DOHH2 (cell line): ENCODE measurements at regions not wholly inside any gene's neighbourhood (a gene's known extent, or its start where the extent isn't known, plus 50 kb on each side); places are given as distances from the start of the nearest gene placed in this dataset.

Experiments
- H3F3A ChIP-seq: fragments of 200-600 bp; sonication (generic), shearing (Covaris generic); 2 replicates; pipeline ENCODE4 v1.6.0; 2016; ENCODE audit warnings: antibody characterized with exemption, mild to moderate bottlenecking; ENCODE audit not compliant: control insufficient read depth, insufficient read depth
- H3K27ac ChIP-seq: fragments of 200-600 bp; sonication (generic); 2 replicates; pipeline ENCODE4 v1.5.1; 2014; ENCODE audit warnings: low read depth, mild to moderate bottlenecking, low read length, moderate library complexity
- H3K27me3 ChIP-seq: fragments of 200-600 bp; sonication (generic); 2 replicates; pipeline ENCODE4 v1.6.1; 2014; ENCODE audit warnings: mild to moderate bottlenecking, low read length, mixed read lengths; ENCODE audit not compliant: control insufficient read depth
- H3K36me3 ChIP-seq: fragments of 200-600 bp; sonication (generic); 2 replicates; pipeline ENCODE4 v1.6.1; 2014; ENCODE audit warnings: mild to moderate bottlenecking, low read length, moderate library complexity, mixed read lengths; ENCODE audit not compliant: control insufficient read depth
- H3K4me1 ChIP-seq: fragments of 200-600 bp; sonication (generic); 2 replicates; pipeline ENCODE4 v1.6.1; 2014; ENCODE audit warnings: mild to moderate bottlenecking, low read length, mixed read lengths; ENCODE audit not compliant: control insufficient read depth
- H3K4me2 ChIP-seq: fragments of 200-600 bp; sonication (generic); 2 replicates; pipeline ENCODE4 v1.6.0; 2014; ENCODE audit warnings: mild to moderate bottlenecking, low read length, moderate library complexity
- H3K4me3 ChIP-seq: fragments of 200-600 bp; sonication (generic); 2 replicates; pipeline ENCODE4 v1.5.1; 2014; ENCODE audit warnings: mild to moderate bottlenecking, low read length, mixed read lengths
- H3K79me2 ChIP-seq: fragments of 200-600 bp; sonication (generic); 2 replicates; pipeline ENCODE4 v1.6.1; 2014; ENCODE audit warnings: mild to moderate bottlenecking, low read length, mixed read lengths; ENCODE audit not compliant: control insufficient read depth
- H3K9me2 ChIP-seq: fragments of 200-600 bp; sonication (generic); replicated peaks from 2 replicates; pipeline ENCODE4 v1.6.1; 2014; ENCODE audit warnings: mild to moderate bottlenecking, low read length, mixed read lengths; ENCODE audit not compliant: control insufficient read depth
- H3K9me3 ChIP-seq: fragments of 200-600 bp; sonication (generic); 2 replicates; pipeline ENCODE4 v1.6.1; 2014; ENCODE audit warnings: antibody characterized with exemption, low read length, mixed read lengths; ENCODE audit not compliant: control insufficient read depth, insufficient read depth
- H4K20me1 ChIP-seq: fragments of 200-600 bp; sonication (generic); 2 replicates; pipeline ENCODE4 v1.6.0; 2014; ENCODE audit warnings: low read depth, mild to moderate bottlenecking, antibody characterized with exemption, low read length, moderate library complexity; ENCODE audit not compliant: control insufficient read depth, insufficient read depth
- EZH2phosphoT487 ChIP-seq: fragments of 200-600 bp; sonication (generic); IDR thresholded peaks from 2 replicates; pipeline ENCODE4 v1.6.1; 2017; ENCODE audit warnings: borderline replicate concordance, mild to moderate bottlenecking, antibody characterized with exemption, low read length, moderate library complexity, mixed read lengths
- TF ChIP-seq, protein P1 (sequence below): fragments of 200-600 bp; sonication (generic); IDR thresholded peaks from one replicate; pipeline ENCODE4 v1.5.1; 2014; ENCODE audit warnings: antibody characterized with exemption, mild to moderate bottlenecking, low read depth, low read length; ENCODE audit not compliant: poor library complexity, severe bottlenecking

GRCh38 chr1:219533280-219533679, 79.6 kb downstream of the ZC3H11B start:
- Histone ChIP-seq H3K79me2 (no peaks in the 10 kb centered on the region), H3K4me3 (no peak overlapping the region), H3K27me3 (no peaks in the 10 kb centered on the region), H3K9me3 (no peaks in the 10 kb centered on the region), H3F3A (no peaks in the 10 kb centered on the region), H3K36me3 (no peaks in the 10 kb centered on the region), H4K20me1 (no peaks in the 10 kb centered on the region), H3K27ac (no peak overlapping the region), H3K9me2 (no peaks in the 10 kb centered on the region), H3K4me2 (no peak overlapping the region), H3K4me1 (no peaks in the 10 kb centered on the region)
- no peak for TF ChIP-seq EZH2phosphoT487
- TF ChIP-seq, protein P1, sequence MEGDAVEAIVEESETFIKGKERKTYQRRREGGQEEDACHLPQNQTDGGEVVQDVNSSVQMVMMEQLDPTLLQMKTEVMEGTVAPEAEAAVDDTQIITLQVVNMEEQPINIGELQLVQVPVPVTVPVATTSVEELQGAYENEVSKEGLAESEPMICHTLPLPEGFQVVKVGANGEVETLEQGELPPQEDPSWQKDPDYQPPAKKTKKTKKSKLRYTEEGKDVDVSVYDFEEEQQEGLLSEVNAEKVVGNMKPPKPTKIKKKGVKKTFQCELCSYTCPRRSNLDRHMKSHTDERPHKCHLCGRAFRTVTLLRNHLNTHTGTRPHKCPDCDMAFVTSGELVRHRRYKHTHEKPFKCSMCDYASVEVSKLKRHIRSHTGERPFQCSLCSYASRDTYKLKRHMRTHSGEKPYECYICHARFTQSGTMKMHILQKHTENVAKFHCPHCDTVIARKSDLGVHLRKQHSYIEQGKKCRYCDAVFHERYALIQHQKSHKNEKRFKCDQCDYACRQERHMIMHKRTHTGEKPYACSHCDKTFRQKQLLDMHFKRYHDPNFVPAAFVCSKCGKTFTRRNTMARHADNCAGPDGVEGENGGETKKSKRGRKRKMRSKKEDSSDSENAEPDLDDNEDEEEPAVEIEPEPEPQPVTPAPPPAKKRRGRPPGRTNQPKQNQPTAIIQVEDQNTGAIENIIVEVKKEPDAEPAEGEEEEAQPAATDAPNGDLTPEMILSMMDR = no peak

DNA sequence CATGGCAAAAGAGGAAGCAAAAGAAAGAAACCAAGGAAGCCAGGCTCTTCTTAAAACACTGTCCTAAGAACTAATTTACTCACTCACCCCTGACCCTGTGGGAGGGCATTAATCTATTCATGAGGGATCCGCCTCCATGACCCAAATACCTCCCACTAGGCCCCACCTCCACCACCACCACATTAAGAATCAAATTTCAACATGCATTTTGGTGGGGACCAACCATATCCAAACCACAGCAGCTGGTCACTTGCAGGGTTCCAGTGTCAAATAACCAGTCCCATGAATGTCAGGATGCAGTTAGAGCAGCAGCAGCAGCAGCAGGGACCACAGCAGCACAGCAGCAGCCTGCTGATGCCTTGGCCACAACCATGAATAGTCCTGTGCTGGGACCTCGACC, 83.8 kb downstream of the ZC3H11B start:
- H3K9me3 ChIP-seq = no peaks in the 10 kb centered on the region
- TF ChIP-seq EZH2phosphoT487 = no peak
- TF ChIP-seq, protein P1 = no peak
- H3K4me1 ChIP-seq = no peaks in the 10 kb centered on the region
- no peaks in the 10 kb centered on the region for H4K20me1 ChIP-seq
- H3K27ac ChIP-seq = no peak overlapping the region
- H3K4me2 ChIP-seq = no peak overlapping the region
- H3K4me3 ChIP-seq = no peak overlapping the region
- H3K79me2 ChIP-seq = no peaks in the 10 kb centered on the region
- H3K9me2 ChIP-seq = no peaks in the 10 kb centered on the region
- no peaks in the 10 kb centered on the region for H3F3A ChIP-seq
- H3K36me3 ChIP-seq = no peaks in the 10 kb centered on the region
- no peaks in the 10 kb centered on the region for H3K27me3 ChIP-seq

DNA sequence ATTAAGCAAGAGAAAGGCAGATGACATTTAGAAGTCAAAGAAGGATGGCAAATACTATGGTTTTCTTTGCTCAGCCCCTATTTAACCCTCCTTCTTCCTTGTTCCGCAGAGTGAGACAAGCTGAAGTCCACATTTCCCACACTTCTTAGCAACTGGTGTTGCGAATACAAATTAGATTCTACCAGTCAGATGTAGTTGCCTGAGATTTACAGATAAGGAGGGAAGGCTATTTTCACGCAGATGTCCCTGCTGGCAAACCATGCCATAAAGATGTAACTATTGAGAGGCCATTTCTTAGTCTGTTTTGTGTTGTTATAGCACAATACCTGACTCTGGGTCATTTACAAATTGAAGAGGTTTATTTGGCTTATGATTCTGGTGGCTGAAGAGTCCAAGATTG, 84.3 kb downstream of the ZC3H11B start:
- no peak for TF ChIP-seq EZH2phosphoT487
- TF ChIP-seq, protein P1 = no peak
- Histone ChIP-seq H3F3A (no peaks in the 10 kb centered on the region), H3K27ac (no peak overlapping the region), H3K79me2 (no peaks in the 10 kb centered on the region), H3K27me3 (no peaks in the 10 kb centered on the region), H3K9me2 (no peaks in the 10 kb centered on the region), H4K20me1 (no peaks in the 10 kb centered on the region), H3K4me2 (no peak overlapping the region), H3K9me3 (no peaks in the 10 kb centered on the region), H3K4me3 (no peak overlapping the region), H3K4me1 (no peaks in the 10 kb centered on the region), H3K36me3 (no peaks in the 10 kb centered on the region)

DNA sequence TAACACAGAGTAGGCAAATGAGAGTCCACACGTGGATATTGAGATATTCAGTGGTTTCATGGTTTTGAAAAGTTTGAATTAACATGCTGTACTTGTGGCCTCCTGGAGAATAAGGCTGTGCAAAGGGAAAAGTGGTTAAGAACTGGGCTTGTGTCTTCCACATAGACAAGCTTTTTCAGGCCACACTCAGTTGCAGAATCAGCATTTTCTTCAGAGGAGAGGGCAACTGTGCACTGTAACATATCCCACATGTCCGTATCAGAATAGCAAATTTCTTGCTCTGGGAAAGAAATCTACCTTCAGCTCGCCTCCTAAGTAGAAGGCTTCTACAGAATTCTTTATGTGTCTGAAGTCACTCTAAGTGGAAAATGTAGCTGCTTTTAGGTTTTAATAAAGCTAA, 84.9 kb downstream of the ZC3H11B start:
- H3K36me3 ChIP-seq = no peaks in the 10 kb centered on the region
- H3K27ac ChIP-seq = no peak overlapping the region
- TF ChIP-seq EZH2phosphoT487 = no peak
- TF ChIP-seq, protein P1 = no peak

More for the DNA sequence above, 84.9 kb downstream of the ZC3H11B start:
- Histone ChIP-seq H3K9me2 (no peaks in the 10 kb centered on the region), H3K79me2 (no peaks in the 10 kb centered on the region), H3K4me2 (no peak overlapping the region), H3K27me3 (no peaks in the 10 kb centered on the region), H3K4me1 (no peaks in the 10 kb centered on the region), H3F3A (no peaks in the 10 kb centered on the region), H4K20me1 (no peaks in the 10 kb centered on the region), H3K4me3 (no peak overlapping the region), H3K9me3 (no peaks in the 10 kb centered on the region)
